ENCODE measurements at regions not wholly inside any gene's neighbourhood (a gene's known extent, or its start where the extent isn't known, plus 50 kb on each side); places are given as distances from the start of the nearest gene placed in this dataset.

DNA sequence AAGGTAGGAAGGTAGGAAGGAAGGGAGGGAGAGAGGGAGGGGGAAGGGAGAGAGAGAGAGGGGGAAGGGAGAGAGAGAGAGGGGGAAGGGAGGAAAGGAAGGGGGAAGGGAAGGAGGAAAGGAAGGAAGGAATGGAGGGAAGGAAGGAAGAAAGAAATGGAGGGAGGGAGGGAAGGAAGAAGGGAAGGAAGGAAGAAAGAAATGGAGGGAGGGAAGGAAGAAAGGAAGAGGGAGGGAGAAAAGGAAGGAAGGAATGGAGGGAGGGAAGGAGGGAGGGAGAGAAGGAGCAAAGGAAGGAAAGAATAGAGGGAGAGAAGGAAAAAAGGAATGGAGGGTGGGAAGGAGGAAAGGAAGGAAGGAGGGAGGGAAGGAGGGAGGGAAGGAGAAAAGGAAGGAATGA, 176.4 kb upstream of the PTER start:
- TF ChIP-seq, protein P1, sequence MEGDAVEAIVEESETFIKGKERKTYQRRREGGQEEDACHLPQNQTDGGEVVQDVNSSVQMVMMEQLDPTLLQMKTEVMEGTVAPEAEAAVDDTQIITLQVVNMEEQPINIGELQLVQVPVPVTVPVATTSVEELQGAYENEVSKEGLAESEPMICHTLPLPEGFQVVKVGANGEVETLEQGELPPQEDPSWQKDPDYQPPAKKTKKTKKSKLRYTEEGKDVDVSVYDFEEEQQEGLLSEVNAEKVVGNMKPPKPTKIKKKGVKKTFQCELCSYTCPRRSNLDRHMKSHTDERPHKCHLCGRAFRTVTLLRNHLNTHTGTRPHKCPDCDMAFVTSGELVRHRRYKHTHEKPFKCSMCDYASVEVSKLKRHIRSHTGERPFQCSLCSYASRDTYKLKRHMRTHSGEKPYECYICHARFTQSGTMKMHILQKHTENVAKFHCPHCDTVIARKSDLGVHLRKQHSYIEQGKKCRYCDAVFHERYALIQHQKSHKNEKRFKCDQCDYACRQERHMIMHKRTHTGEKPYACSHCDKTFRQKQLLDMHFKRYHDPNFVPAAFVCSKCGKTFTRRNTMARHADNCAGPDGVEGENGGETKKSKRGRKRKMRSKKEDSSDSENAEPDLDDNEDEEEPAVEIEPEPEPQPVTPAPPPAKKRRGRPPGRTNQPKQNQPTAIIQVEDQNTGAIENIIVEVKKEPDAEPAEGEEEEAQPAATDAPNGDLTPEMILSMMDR (conservative IDR thresholded peaks at IDR 0.05), result no peak
- TF ChIP-seq ZFX (IDR thresholded peaks at IDR 0.05), result no peak

DNA sequence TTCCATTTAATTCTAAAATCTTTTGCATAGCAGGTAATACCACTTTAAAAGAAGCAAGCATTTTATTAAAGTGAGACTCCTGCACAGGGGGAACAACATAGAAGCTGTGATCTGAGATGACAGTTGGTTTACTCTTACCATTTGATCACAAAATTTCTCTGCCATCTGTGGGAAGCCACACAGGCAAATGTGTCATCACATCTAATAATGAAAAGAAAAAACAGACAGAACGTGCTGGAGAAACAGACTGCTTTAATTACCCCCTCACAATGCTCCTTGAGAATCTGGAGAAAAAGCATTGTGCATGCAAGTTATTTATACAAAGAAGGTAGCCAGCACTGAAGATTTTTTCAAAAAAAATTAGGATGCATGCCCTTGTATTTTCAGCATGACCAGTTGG, 165.2 kb upstream of the PTER start:
- no peak for TF ChIP-seq ZFX (IDR thresholded peaks at IDR 0.05)
- TF ChIP-seq, protein P1 (conservative IDR thresholded peaks at IDR 0.05), result no peak
- H3K27ac ChIP-seq, result no peak overlapping the region

More for the DNA sequence above, 176.4 kb upstream of the PTER start:
- H3K27ac ChIP-seq, result no peak overlapping the region

DNA sequence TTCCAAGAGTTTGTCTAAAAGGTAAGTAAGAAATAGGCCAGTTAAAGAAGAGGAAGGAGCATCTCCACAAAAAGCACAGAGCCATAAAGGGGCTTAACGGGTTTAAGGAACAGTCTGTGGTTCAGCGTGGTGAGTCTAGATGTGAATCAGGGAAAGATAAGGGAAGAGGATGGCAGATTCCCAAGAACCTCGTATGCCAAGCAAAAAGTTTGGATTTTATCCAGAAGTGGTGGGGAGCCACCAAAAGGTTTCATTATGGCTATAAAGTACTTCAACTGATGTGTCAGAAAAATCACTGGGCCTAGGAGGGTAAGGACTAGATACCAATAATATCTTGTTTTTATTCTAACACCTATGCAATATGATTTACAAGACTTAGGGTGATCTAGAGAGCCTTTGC, 161.9 kb upstream of the PTER start:
- no peak overlapping the region for H3K27ac ChIP-seq
- TF ChIP-seq, protein P1 (conservative IDR thresholded peaks at IDR 0.05), result no peak
- no peak for TF ChIP-seq ZFX (IDR thresholded peaks at IDR 0.05)

DNA sequence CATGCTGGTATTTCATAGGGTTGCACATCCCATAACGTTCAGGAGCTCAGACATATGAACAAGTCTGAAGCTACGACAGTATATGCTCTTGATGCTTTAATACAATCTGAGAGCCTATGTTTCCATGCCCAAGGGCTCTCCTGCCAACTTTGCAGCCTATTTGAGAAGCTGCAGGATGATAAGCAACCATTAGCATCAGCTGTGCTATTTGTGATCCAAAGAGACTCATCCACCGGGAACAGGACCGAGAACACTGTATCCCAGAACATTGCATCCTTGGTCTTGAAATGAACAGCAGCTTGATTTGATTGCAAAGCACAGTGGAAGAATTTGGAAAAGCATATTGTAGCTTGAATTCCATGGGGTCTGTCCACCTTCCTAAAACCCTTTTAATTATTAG, 156.2 kb upstream of the PTER start:
- no peak overlapping the region for H3K27ac ChIP-seq
- no peak for TF ChIP-seq ZFX (IDR thresholded peaks at IDR 0.05)
- TF ChIP-seq, protein P1 (conservative IDR thresholded peaks at IDR 0.05), result no peak

DNA sequence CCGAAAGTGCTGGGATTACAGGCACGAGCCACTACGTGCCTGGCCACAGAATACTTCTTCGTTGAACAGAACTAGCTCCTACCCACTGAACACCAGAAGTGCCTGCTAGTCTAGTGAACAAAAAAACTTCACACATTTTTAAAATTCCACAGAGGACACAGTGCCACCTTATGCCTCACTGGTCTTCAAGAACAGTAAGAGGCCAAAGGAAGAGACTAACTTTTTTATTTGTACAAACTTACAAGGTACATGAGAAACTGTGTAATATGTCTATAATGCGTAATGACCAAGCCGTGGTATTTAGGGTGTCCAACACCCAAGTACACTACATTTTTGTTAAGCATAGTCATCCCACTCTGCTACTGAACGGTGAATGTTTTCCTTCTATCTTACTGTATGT, 144.4 kb upstream of the PTER start:
- TF ChIP-seq, protein P1 (conservative IDR thresholded peaks at IDR 0.05), result no peak
- no peak for TF ChIP-seq ZFX (IDR thresholded peaks at IDR 0.05)
- H3K27ac ChIP-seq, result no peak overlapping the region

DNA sequence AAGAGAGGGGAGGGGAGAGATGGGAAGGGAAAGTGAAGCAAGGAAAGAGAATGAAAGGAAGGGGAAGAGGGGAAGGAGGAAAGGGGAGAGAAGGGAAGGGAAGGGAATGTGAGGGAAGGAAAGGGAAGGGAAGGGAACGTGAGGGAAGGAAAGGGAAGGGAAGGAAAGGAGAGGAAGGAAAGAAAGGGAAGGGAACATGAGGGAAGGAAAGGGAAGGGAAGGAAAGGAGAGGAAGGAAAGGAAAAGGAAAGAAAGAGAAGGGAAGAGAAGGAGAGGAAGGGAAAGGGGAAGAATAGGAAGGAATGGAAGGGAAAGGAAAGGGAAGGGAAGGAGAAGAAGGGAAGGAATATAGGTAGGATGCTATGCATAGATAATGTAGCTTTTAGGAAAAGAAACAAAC, 139.7 kb upstream of the PTER start:
- H3K27ac ChIP-seq, result no peak overlapping the region
- TF ChIP-seq, protein P1 (conservative IDR thresholded peaks at IDR 0.05), result no peak
- no peak for TF ChIP-seq ZFX (IDR thresholded peaks at IDR 0.05)

DNA sequence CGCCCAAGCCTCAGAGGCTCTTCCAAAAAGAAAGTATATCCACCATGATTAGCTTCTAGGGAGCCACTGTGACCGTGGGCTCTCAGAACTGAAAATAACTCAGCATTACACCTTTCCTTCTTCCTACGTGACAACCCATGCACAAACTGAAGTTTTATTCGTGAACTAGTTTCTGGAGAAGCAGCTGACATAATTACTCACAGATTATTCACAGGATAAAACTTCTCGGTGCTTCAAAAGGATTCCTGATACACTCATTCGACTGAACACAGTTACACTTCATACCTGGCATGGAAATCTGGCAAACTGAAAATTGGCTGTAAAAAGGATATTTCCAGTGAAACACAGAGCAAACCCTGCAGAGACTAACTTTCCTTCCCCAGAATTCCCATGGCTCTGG, 139.2 kb upstream of the PTER start:
- no peak for TF ChIP-seq ZFX (IDR thresholded peaks at IDR 0.05)
- TF ChIP-seq, protein P1 (conservative IDR thresholded peaks at IDR 0.05), result no peak
- H3K27ac ChIP-seq, result no peak overlapping the region
